ENCODE measurements at regions not wholly inside any gene's neighbourhood (a gene's known extent, or its start where the extent isn't known, plus 50 kb on each side); places are given as distances from the start of the nearest gene placed in this dataset.

- no peaks in the 10 kb centered on the region for H3K36me3 ChIP-seq (ENCODE audit: control insufficient read depth, insufficient read depth, low read length)
- CTCF ChIA-PET, result interaction anchor here (0.9 kb wide), 1 partner anchor 11 kb away, joined by 3 read pairs; no protein-coding TSS in a partner anchor
- H3K27me3 ChIP-seq (ENCODE audit: control insufficient read depth, insufficient read depth, low read length), result no peaks in the 10 kb centered on the region
- no peak for TF ChIP-seq CTCF (IDR thresholded peaks at IDR 0.05; ENCODE audit: insufficient read depth, low read depth, low read length)
- DNase-seq (ENCODE audit: low read depth), result no peak
- H3K4me3 ChIP-seq (ENCODE audit: low read depth, low read length), result no peak overlapping the region
- POLR2A ChIA-PET, result no interaction called here
Measured at GRCh38 chrX:7253565-7253964, 105.6 kb upstream of the PUDP start.

- H3K27me3 ChIP-seq (ENCODE audit: control insufficient read depth, insufficient read depth, low read length), result no peaks in the 10 kb centered on the region
- H3K4me3 ChIP-seq (ENCODE audit: low read depth, low read length), result no peak overlapping the region
- TF ChIP-seq CTCF (IDR thresholded peaks at IDR 0.05; ENCODE audit: insufficient read depth, low read depth, low read length), result no peak
- no peak for DNase-seq (ENCODE audit: low read depth)
- H3K36me3 ChIP-seq (ENCODE audit: control insufficient read depth, insufficient read depth, low read length), result no peaks in the 10 kb centered on the region
- ChIA-PET CTCF (no interaction called here), POLR2A (no interaction called here)
Measured at GRCh38 chrX:7252013-7252610, 104.2 kb upstream of the PUDP start.

- DNase-seq (ENCODE audit: low read depth), result no peak
- ChIA-PET CTCF (no interaction called here), POLR2A (no interaction called here)
- Histone ChIP-seq H3K36me3 (ENCODE audit: control insufficient read depth, insufficient read depth, low read length) (no peaks in the 10 kb centered on the region), H3K4me3 (ENCODE audit: low read depth, low read length) (no peak overlapping the region), H3K27me3 (ENCODE audit: control insufficient read depth, insufficient read depth, low read length) (no peaks in the 10 kb centered on the region)
- no peak for TF ChIP-seq CTCF (IDR thresholded peaks at IDR 0.05; ENCODE audit: insufficient read depth, low read depth, low read length)
Measured at GRCh38 chrX:7247346-7247745, 99.4 kb upstream of the PUDP start.

- no peaks in the 10 kb centered on the region for H3K36me3 ChIP-seq (ENCODE audit: control insufficient read depth, insufficient read depth, low read length)
- ChIA-PET CTCF (no interaction called here), POLR2A (no interaction called here)
- H3K27me3 ChIP-seq (ENCODE audit: control insufficient read depth, insufficient read depth, low read length), result no peaks in the 10 kb centered on the region
- no peak for TF ChIP-seq CTCF (IDR thresholded peaks at IDR 0.05; ENCODE audit: insufficient read depth, low read depth, low read length)
- no peak overlapping the region for H3K4me3 ChIP-seq (ENCODE audit: low read depth, low read length)
- no peak for DNase-seq (ENCODE audit: low read depth)
Measured at GRCh38 chrX:7244405-7244804, 96.5 kb upstream of the PUDP start.

- no peak for DNase-seq (ENCODE audit: low read depth)
- no peak overlapping the region for H3K4me3 ChIP-seq (ENCODE audit: low read depth, low read length)
- ChIA-PET CTCF (no interaction called here), POLR2A (no interaction called here)
- H3K36me3 ChIP-seq (ENCODE audit: control insufficient read depth, insufficient read depth, low read length), result no peaks in the 10 kb centered on the region
- TF ChIP-seq CTCF (IDR thresholded peaks at IDR 0.05; ENCODE audit: insufficient read depth, low read depth, low read length), result no peak
- no peaks in the 10 kb centered on the region for H3K27me3 ChIP-seq (ENCODE audit: control insufficient read depth, insufficient read depth, low read length)
Measured at GRCh38 chrX:7242613-7243012, 94.7 kb upstream of the PUDP start.

All from BJ (cell line).